RWPE2 (cell line): ENCODE measurements at regions not wholly inside any gene's neighbourhood (a gene's known extent, or its start where the extent isn't known, plus 50 kb on each side); places are given as distances from the start of the nearest gene placed in this dataset.
A peak's percentile ranks its signal among the peaks of the same experiment; 100 is the strongest.

Experiments used
- ATAC-seq: fragments of 200-7000 bp; cut with Tn5 transposase; 3 replicates; pipeline ENCODE4 v1.9.1; 2021; ENCODE audit warnings: low read depth
- DNase-seq: peaks from one replicate; pipeline ENCODE4 v3.0.0-alpha.2; 2020; ENCODE audit warnings: low spot score
- H3K27ac ChIP-seq: fragments of 450-650 bp; 2 replicates; pipeline ENCODE4 v1.5.1; 2017; ENCODE audit warnings: mild to moderate bottlenecking; ENCODE audit not compliant: poor library complexity, severe bottlenecking
- H3K27me3 ChIP-seq: fragments of 250-450 bp; sonication (Bioruptor Pico); 2 replicates; pipeline ENCODE4 v1.5.1; 2021; ENCODE audit warnings: mild to moderate bottlenecking, moderate library complexity; ENCODE audit not compliant: insufficient read depth, poor library complexity, severe bottlenecking
- H3K36me3 ChIP-seq: fragments of 250-450 bp; sonication (Bioruptor Pico); 2 replicates; pipeline ENCODE4 v1.5.1; 2020; ENCODE audit warnings: low read depth, mild to moderate bottlenecking, moderate library complexity
- H3K4me1 ChIP-seq: fragments of 250-450 bp; sonication (Bioruptor Pico); 2 replicates; pipeline ENCODE4 v1.5.1; 2021; ENCODE audit warnings: mild to moderate bottlenecking, moderate library complexity; ENCODE audit not compliant: insufficient read depth, poor library complexity, severe bottlenecking
- H3K4me3 ChIP-seq: fragments of 250-450 bp; sonication (Bioruptor Pico); 2 replicates; pipeline ENCODE4 v1.5.1; 2021; ENCODE audit warnings: mild to moderate bottlenecking, moderate library complexity; ENCODE audit not compliant: severe bottlenecking
- H3K9me3 ChIP-seq: fragments of 250-450 bp; sonication (Bioruptor Pico); 2 replicates; pipeline ENCODE4 v1.5.1; 2021; ENCODE audit warnings: mild to moderate bottlenecking, moderate library complexity; ENCODE audit not compliant: severe bottlenecking
- TF ChIP-seq, protein P1 (sequence below): fragments of 450-650 bp; IDR thresholded peaks from one replicate; pipeline ENCODE4 v1.5.1; 2017; ENCODE audit warnings: mild to moderate bottlenecking, moderate library complexity; ENCODE audit not compliant: poor library complexity, severe bottlenecking

DNA sequence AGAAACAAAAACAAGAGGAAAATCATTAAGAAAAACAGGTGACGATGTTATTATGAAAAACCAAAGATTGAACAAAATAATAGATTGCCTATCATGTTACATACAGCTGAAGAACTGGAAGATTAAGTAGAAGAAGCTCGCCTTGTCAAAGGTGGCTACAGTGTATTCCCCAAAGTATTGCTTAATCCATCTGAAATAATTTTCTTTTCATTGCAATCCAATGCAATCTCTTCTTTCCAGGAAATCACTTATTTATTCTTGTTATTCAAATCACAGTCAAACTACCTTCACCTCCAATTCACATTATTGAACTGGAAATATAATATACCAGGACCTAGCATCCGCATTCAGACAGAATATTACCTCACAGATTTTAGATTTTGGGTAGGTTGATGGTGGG is 235.9 kb downstream of the AHR start:
- DNase-seq (no peak), ATAC-seq (no peak)
- Histone ChIP-seq H3K36me3 (no peaks in the 10 kb centered on the region), H3K4me3 (no peak overlapping the region), H3K9me3 (no peaks in the 10 kb centered on the region), H3K4me1 (peaks cover 24% of the 10 kb centered on the region), H3K27ac (peak overlapping the region; percentile 79), H3K27me3 (no peaks in the 10 kb centered on the region)
- TF ChIP-seq, protein P1, sequence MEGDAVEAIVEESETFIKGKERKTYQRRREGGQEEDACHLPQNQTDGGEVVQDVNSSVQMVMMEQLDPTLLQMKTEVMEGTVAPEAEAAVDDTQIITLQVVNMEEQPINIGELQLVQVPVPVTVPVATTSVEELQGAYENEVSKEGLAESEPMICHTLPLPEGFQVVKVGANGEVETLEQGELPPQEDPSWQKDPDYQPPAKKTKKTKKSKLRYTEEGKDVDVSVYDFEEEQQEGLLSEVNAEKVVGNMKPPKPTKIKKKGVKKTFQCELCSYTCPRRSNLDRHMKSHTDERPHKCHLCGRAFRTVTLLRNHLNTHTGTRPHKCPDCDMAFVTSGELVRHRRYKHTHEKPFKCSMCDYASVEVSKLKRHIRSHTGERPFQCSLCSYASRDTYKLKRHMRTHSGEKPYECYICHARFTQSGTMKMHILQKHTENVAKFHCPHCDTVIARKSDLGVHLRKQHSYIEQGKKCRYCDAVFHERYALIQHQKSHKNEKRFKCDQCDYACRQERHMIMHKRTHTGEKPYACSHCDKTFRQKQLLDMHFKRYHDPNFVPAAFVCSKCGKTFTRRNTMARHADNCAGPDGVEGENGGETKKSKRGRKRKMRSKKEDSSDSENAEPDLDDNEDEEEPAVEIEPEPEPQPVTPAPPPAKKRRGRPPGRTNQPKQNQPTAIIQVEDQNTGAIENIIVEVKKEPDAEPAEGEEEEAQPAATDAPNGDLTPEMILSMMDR: no peak

DNA sequence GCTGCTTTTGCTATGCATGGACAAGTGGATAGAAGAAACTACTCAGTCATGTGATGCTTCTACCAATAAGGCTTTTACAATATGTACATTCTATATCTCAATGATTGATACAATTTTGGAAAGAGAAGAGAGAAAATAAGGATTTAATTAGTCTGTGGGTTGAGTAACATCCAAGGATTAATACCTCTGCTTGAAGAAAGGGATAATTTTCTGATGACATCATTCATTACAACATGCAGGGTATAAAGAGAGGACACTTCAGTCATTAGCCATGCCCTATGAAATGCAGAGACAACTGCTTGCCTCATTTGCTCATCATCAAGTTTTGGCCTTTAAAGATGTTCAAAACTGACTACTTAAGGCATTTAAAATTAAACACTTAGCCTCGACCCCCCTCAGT is 237.3 kb downstream of the AHR start:
- DNase-seq: no peak
- TF ChIP-seq, protein P1: no peak
- Histone ChIP-seq H3K27me3 (no peaks in the 10 kb centered on the region), H3K4me1 (peaks cover 24% of the 10 kb centered on the region), H3K9me3 (no peaks in the 10 kb centered on the region), H3K36me3 (no peaks in the 10 kb centered on the region), H3K27ac (no peak overlapping the region), H3K4me3 (no peak overlapping the region)
- ATAC-seq: no peak

DNA sequence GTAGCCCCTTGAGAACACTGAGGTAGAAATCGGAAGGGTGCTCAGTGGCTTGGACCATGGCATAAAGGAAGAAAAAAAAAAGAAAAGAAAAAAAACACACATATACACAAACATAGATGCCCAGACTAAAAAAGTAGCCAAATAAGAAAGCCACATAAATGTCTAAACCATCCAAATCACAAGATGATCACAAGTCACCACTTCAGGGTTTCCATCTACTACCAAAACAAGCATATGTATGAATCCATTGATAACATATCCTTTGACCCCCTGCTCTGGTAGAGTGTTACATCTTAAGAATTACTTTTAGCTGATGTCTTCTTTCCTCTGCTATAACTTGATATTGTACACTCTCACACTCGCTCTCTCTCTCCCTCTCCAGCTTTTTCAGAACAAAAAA is 245.9 kb downstream of the AHR start:
- Histone ChIP-seq H3K9me3 (no peaks in the 10 kb centered on the region), H3K4me1 (peaks cover 7% of the 10 kb centered on the region), H3K4me3 (no peak overlapping the region), H3K27ac (no peak overlapping the region), H3K27me3 (no peaks in the 10 kb centered on the region), H3K36me3 (no peaks in the 10 kb centered on the region)
- TF ChIP-seq, protein P1: no peak
- DNase-seq (no peak), ATAC-seq (no peak)

DNA sequence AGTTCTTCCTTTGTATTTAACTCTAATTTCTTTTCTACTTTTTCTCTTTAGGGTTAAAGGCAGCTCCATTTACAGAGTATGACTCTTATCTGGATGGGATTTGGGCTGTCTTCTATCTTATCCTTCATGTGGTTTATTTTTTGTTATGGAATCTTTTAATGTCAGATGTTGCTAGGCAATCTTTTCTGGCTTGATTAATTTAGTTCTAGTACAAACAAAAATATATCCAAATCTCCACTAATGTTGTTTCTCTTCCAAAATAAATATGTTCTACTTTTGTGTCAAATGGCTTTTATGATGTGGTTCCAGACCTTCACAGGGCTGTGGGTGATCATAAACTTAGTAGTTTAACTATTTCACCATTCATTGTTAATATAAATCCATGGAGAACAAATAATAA is 246.9 kb downstream of the AHR start:
- Histone ChIP-seq H3K36me3 (no peaks in the 10 kb centered on the region), H3K4me3 (no peak overlapping the region), H3K4me1 (peaks cover 7% of the 10 kb centered on the region), H3K9me3 (no peaks in the 10 kb centered on the region), H3K27me3 (no peaks in the 10 kb centered on the region), H3K27ac (no peak overlapping the region)
- no peak for ATAC-seq
- no peak for DNase-seq
- TF ChIP-seq, protein P1: no peak

DNA sequence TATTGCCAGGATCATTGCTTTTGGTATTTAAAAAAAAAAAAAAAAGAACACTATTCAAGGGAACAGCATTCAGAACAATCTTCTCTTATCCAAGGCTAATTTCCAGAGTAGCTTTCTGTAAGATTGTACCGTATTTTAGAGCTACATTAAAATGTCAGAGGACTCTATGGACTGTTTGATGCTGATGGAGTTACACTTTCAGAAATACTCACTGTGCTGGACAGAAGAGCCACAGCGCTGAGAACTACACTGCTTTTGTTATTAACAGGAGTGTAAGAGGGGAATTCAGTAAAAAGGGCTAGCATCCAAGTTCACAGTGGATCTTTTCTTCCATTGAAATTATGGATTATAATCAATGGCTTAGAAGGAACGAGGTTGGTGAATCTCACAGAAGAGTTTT is 247.7 kb downstream of the AHR start:
- no peak overlapping the region for H3K4me3 ChIP-seq
- TF ChIP-seq, protein P1: no peak
- peaks cover 7% of the 10 kb centered on the region for H3K4me1 ChIP-seq
- DNase-seq (no peak), ATAC-seq (no peak)
- no peaks in the 10 kb centered on the region for H3K9me3 ChIP-seq
- H3K36me3 ChIP-seq: no peaks in the 10 kb centered on the region
- no peaks in the 10 kb centered on the region for H3K27me3 ChIP-seq
- peak overlapping the region; percentile 22 for H3K27ac ChIP-seq
